ENCODE measurements at regions not wholly inside any gene's neighbourhood (a gene's known extent, or its start where the extent isn't known, plus 50 kb on each side); places are given as distances from the start of the nearest gene placed in this dataset.

GRCh38 chr1:218679988-218680748 lies 335.0 kb downstream of the TGFB2 start:
- H3K36me3 Mint-ChIP-seq = no peaks in the 10 kb centered on the region
- POLR2A ChIA-PET = interaction anchor here (0.6 kb wide), 1 partner anchor 9 kb away, joined by 3 read pairs; no protein-coding TSS in a partner anchor

GRCh38 chr1:218683242-218683641 lies 338.1 kb downstream of the TGFB2 start:
- POLR2A ChIA-PET = no interaction called here
- H3K4me1 Mint-ChIP-seq (ENCODE audit: low read depth) = no peaks in the 10 kb centered on the region
- no peaks in the 10 kb centered on the region for H3K9me3 Mint-ChIP-seq
- CTCF ChIA-PET = no interaction called here
- no peak overlapping the region for H3K27ac Mint-ChIP-seq
- no peak overlapping the region for H3K4me3 Mint-ChIP-seq
- H3K27me3 Mint-ChIP-seq = no peaks in the 10 kb centered on the region
- no peaks in the 10 kb centered on the region for H3K36me3 Mint-ChIP-seq
- intact Hi-C loops (cut with micrococcal nuclease) = no loop called here
- DNase-seq = no peak

More at GRCh38 chr1:218679988-218680748, 335.0 kb downstream of the TGFB2 start:
- intact Hi-C loops (cut with micrococcal nuclease) = no loop called here
- H3K9me3 Mint-ChIP-seq = peaks cover 3% of the 10 kb centered on the region
- no peak overlapping the region for H3K27ac Mint-ChIP-seq
- no peak for DNase-seq
- CTCF ChIA-PET = no interaction called here
- H3K4me1 Mint-ChIP-seq (ENCODE audit: low read depth) = no peaks in the 10 kb centered on the region
- no peak overlapping the region for H3K4me3 Mint-ChIP-seq
- H3K27me3 Mint-ChIP-seq = no peaks in the 10 kb centered on the region

GRCh38 chr1:218686258-218686657 lies 341.1 kb downstream of the TGFB2 start:
- H3K27ac Mint-ChIP-seq = no peak overlapping the region
- no peaks in the 10 kb centered on the region for H3K9me3 Mint-ChIP-seq
- H3K4me3 Mint-ChIP-seq = no peak overlapping the region
- CTCF ChIA-PET = no interaction called here
- intact Hi-C loops (cut with micrococcal nuclease) = no loop called here
- no peaks in the 10 kb centered on the region for H3K4me1 Mint-ChIP-seq (ENCODE audit: low read depth)
- DNase-seq = no peak
- POLR2A ChIA-PET = no interaction called here
- no peaks in the 10 kb centered on the region for H3K36me3 Mint-ChIP-seq
- H3K27me3 Mint-ChIP-seq = no peaks in the 10 kb centered on the region

GRCh38 chr1:218686761-218687160 lies 341.6 kb downstream of the TGFB2 start:
- Mint-ChIP-seq H3K27me3 (no peaks in the 10 kb centered on the region), H3K4me1 (ENCODE audit: low read depth) (no peaks in the 10 kb centered on the region), H3K4me3 (no peak overlapping the region), H3K9me3 (no peaks in the 10 kb centered on the region), H3K27ac (no peak overlapping the region), H3K36me3 (no peaks in the 10 kb centered on the region)
- ChIA-PET CTCF (no interaction called here), POLR2A (no interaction called here)
- intact Hi-C loops (cut with micrococcal nuclease) = no loop called here
- DNase-seq = no peak

GRCh38 chr1:218692808-218693207 lies 347.7 kb downstream of the TGFB2 start:
- H3K27ac Mint-ChIP-seq = no peak overlapping the region
- DNase-seq = no peak
- no peaks in the 10 kb centered on the region for H3K27me3 Mint-ChIP-seq
- H3K36me3 Mint-ChIP-seq = no peaks in the 10 kb centered on the region
- intact Hi-C loops (cut with micrococcal nuclease) = no loop called here
- H3K9me3 Mint-ChIP-seq = no peaks in the 10 kb centered on the region
- CTCF ChIA-PET = no interaction called here
- no peaks in the 10 kb centered on the region for H3K4me1 Mint-ChIP-seq (ENCODE audit: low read depth)
- POLR2A ChIA-PET = no interaction called here
- H3K4me3 Mint-ChIP-seq = no peak overlapping the region

- ChIA-PET CTCF (no interaction called here), POLR2A (no interaction called here)
- Mint-ChIP-seq H3K27ac (no peak overlapping the region), H3K9me3 (no peaks in the 10 kb centered on the region), H3K4me3 (no peak overlapping the region), H3K36me3 (no peaks in the 10 kb centered on the region), H3K27me3 (no peaks in the 10 kb centered on the region), H3K4me1 (ENCODE audit: low read depth) (no peaks in the 10 kb centered on the region)
- intact Hi-C loops (cut with micrococcal nuclease) = no loop called here
- DNase-seq = no peak
Observed at GRCh38 chr1:218693599-218693998, 348.5 kb downstream of the TGFB2 start.

GRCh38 chr1:218694085-218694484 lies 348.9 kb downstream of the TGFB2 start:
- DNase-seq = no peak
- Mint-ChIP-seq H3K9me3 (no peaks in the 10 kb centered on the region), H3K27me3 (no peaks in the 10 kb centered on the region), H3K36me3 (no peaks in the 10 kb centered on the region), H3K4me1 (ENCODE audit: low read depth) (no peaks in the 10 kb centered on the region), H3K4me3 (no peak overlapping the region), H3K27ac (no peak overlapping the region)
- ChIA-PET POLR2A (no interaction called here), CTCF (no interaction called here)
- intact Hi-C loops (cut with micrococcal nuclease) = no loop called here

GRCh38 chr1:218694636-218695035 lies 349.5 kb downstream of the TGFB2 start:
- intact Hi-C loops (cut with micrococcal nuclease) = no loop called here
- no peaks in the 10 kb centered on the region for H3K27me3 Mint-ChIP-seq
- ChIA-PET POLR2A (no interaction called here), CTCF (no interaction called here)
- H3K4me3 Mint-ChIP-seq = no peak overlapping the region
- H3K9me3 Mint-ChIP-seq = no peaks in the 10 kb centered on the region
- H3K4me1 Mint-ChIP-seq (ENCODE audit: low read depth) = no peaks in the 10 kb centered on the region
- no peak for DNase-seq
- H3K27ac Mint-ChIP-seq = no peak overlapping the region
- H3K36me3 Mint-ChIP-seq = no peaks in the 10 kb centered on the region

- DNase-seq = no peak
- no peak overlapping the region for H3K4me3 Mint-ChIP-seq
- ChIA-PET CTCF (no interaction called here), POLR2A (no interaction called here)
- no peaks in the 10 kb centered on the region for H3K36me3 Mint-ChIP-seq
- H3K9me3 Mint-ChIP-seq = no peaks in the 10 kb centered on the region
- intact Hi-C loops (cut with micrococcal nuclease) = no loop called here
- H3K4me1 Mint-ChIP-seq (ENCODE audit: low read depth) = no peaks in the 10 kb centered on the region
- no peak overlapping the region for H3K27ac Mint-ChIP-seq
- no peaks in the 10 kb centered on the region for H3K27me3 Mint-ChIP-seq
Observed at GRCh38 chr1:218695525-218695924, 350.4 kb downstream of the TGFB2 start.

GRCh38 chr1:218698141-218698540 lies 353.0 kb downstream of the TGFB2 start:
- ChIA-PET POLR2A (no interaction called here), CTCF (no interaction called here)
- intact Hi-C loops (cut with micrococcal nuclease) = no loop called here
- Mint-ChIP-seq H3K27me3 (no peaks in the 10 kb centered on the region), H3K4me1 (ENCODE audit: low read depth) (no peaks in the 10 kb centered on the region), H3K4me3 (no peak overlapping the region), H3K27ac (no peak overlapping the region), H3K9me3 (no peaks in the 10 kb centered on the region), H3K36me3 (no peaks in the 10 kb centered on the region)
- DNase-seq = no peak

GRCh38 chr1:218699421-218699820 lies 354.3 kb downstream of the TGFB2 start:
- Mint-ChIP-seq H3K4me1 (ENCODE audit: low read depth) (no peaks in the 10 kb centered on the region), H3K27ac (no peak overlapping the region), H3K4me3 (no peak overlapping the region), H3K9me3 (no peaks in the 10 kb centered on the region), H3K36me3 (no peaks in the 10 kb centered on the region), H3K27me3 (no peaks in the 10 kb centered on the region)
- DNase-seq = no peak
- ChIA-PET CTCF (no interaction called here), POLR2A (no interaction called here)
- intact Hi-C loops (cut with micrococcal nuclease) = no loop called here

GRCh38 chr1:218699865-218700264 lies 354.7 kb downstream of the TGFB2 start:
- DNase-seq = no peak
- ChIA-PET POLR2A (no interaction called here), CTCF (no interaction called here)
- no peaks in the 10 kb centered on the region for H3K36me3 Mint-ChIP-seq
- no peaks in the 10 kb centered on the region for H3K27me3 Mint-ChIP-seq
- H3K4me3 Mint-ChIP-seq = no peak overlapping the region
- no peaks in the 10 kb centered on the region for H3K9me3 Mint-ChIP-seq
- no peaks in the 10 kb centered on the region for H3K4me1 Mint-ChIP-seq (ENCODE audit: low read depth)
- intact Hi-C loops (cut with micrococcal nuclease) = no loop called here
- H3K27ac Mint-ChIP-seq = no peak overlapping the region

- intact Hi-C loops (cut with micrococcal nuclease) = no loop called here
- Mint-ChIP-seq H3K4me1 (ENCODE audit: low read depth) (no peaks in the 10 kb centered on the region), H3K27ac (no peak overlapping the region), H3K4me3 (no peak overlapping the region), H3K9me3 (no peaks in the 10 kb centered on the region), H3K27me3 (no peaks in the 10 kb centered on the region), H3K36me3 (no peaks in the 10 kb centered on the region)
- ChIA-PET POLR2A (no interaction called here), CTCF (no interaction called here)
- DNase-seq = no peak
Observed at GRCh38 chr1:218700666-218701065, 355.5 kb downstream of the TGFB2 start.
